ENCODE measurements at regions not wholly inside any gene's neighbourhood (a gene's known extent, or its start where the extent isn't known, plus 50 kb on each side); places are given as distances from the start of the nearest gene placed in this dataset.

GRCh38 chr2:122389694-122390093 lies 634.2 kb downstream of the TSN start:
- H3K27me3 ChIP-seq, result no peaks in the 10 kb centered on the region
- TF ChIP-seq EP300 (IDR thresholded peaks at IDR 0.05) (no peak), POLR2A (IDR thresholded peaks at IDR 0.05) (no peak), POLR2AphosphoS5 (IDR thresholded peaks at IDR 0.05) (no peak)
- TF ChIP-seq, protein P1, sequence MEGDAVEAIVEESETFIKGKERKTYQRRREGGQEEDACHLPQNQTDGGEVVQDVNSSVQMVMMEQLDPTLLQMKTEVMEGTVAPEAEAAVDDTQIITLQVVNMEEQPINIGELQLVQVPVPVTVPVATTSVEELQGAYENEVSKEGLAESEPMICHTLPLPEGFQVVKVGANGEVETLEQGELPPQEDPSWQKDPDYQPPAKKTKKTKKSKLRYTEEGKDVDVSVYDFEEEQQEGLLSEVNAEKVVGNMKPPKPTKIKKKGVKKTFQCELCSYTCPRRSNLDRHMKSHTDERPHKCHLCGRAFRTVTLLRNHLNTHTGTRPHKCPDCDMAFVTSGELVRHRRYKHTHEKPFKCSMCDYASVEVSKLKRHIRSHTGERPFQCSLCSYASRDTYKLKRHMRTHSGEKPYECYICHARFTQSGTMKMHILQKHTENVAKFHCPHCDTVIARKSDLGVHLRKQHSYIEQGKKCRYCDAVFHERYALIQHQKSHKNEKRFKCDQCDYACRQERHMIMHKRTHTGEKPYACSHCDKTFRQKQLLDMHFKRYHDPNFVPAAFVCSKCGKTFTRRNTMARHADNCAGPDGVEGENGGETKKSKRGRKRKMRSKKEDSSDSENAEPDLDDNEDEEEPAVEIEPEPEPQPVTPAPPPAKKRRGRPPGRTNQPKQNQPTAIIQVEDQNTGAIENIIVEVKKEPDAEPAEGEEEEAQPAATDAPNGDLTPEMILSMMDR (IDR thresholded peaks at IDR 0.05), result no peak
- H3K4me3 ChIP-seq, result no peak overlapping the region
- H3K9me3 ChIP-seq, result peaks cover 0 to 11% (median 3%) of the 10 kb centered on the region in 4 donors
- H3K27ac ChIP-seq, result no peak overlapping the region
- DNase-seq, result no peak
- WGBS, 2 donors, result 83 to 94% methylated on average over 4 of the region's 4 CpGs
- no peaks in the 10 kb centered on the region for H3K36me3 ChIP-seq
- no peak for ATAC-seq (ENCODE audit: low FRiP score in 2 of 2)
- no peaks in the 10 kb centered on the region for H3K4me1 ChIP-seq

GRCh38 chr2:122390406-122390805 lies 635.0 kb downstream of the TSN start:
- H3K36me3 ChIP-seq, result no peaks in the 10 kb centered on the region
- DNase-seq (no peak), ATAC-seq (ENCODE audit: low FRiP score in 2 of 2) (no peak)
- no peak overlapping the region for H3K27ac ChIP-seq
- WGBS, 2 donors, result 43 to 45% methylated on average over 1 of the region's 1 CpG
- peaks cover 0 to 11% (median 3%) of the 10 kb centered on the region in 4 donors for H3K9me3 ChIP-seq
- no peaks in the 10 kb centered on the region for H3K4me1 ChIP-seq
- H3K27me3 ChIP-seq, result no peaks in the 10 kb centered on the region
- TF ChIP-seq, protein P1 (IDR thresholded peaks at IDR 0.05), result no peak
- TF ChIP-seq EP300 (IDR thresholded peaks at IDR 0.05), result no peak
- TF ChIP-seq POLR2A (IDR thresholded peaks at IDR 0.05), result no peak
- no peak for TF ChIP-seq POLR2AphosphoS5 (IDR thresholded peaks at IDR 0.05)
- no peak overlapping the region for H3K4me3 ChIP-seq

GRCh38 chr2:122391726-122392125 lies 636.3 kb downstream of the TSN start:
- Histone ChIP-seq H3K4me1 (no peaks in the 10 kb centered on the region), H3K36me3 (no peaks in the 10 kb centered on the region), H3K4me3 (no peak overlapping the region), H3K27me3 (no peaks in the 10 kb centered on the region), H3K9me3 (peaks cover 0 to 11% (median 3%) of the 10 kb centered on the region in 4 donors), H3K27ac (no peak overlapping the region)
- no peak for DNase-seq
- WGBS, 2 donors, result 79% methylated on average over 3 of the region's 3 CpGs
- TF ChIP-seq POLR2A (IDR thresholded peaks at IDR 0.05), result no peak
- TF ChIP-seq, protein P1 (IDR thresholded peaks at IDR 0.05), result no peak
- TF ChIP-seq EP300 (IDR thresholded peaks at IDR 0.05), result no peak
- no peak for TF ChIP-seq POLR2AphosphoS5 (IDR thresholded peaks at IDR 0.05)
- no peak for ATAC-seq (ENCODE audit: low FRiP score in 2 of 2)

- no peaks in the 10 kb centered on the region for H3K36me3 ChIP-seq
- DNase-seq (no peak), ATAC-seq (ENCODE audit: low FRiP score in 2 of 2) (no peak)
- H3K4me3 ChIP-seq, result no peak overlapping the region
- no peak overlapping the region for H3K27ac ChIP-seq
- H3K27me3 ChIP-seq, result no peaks in the 10 kb centered on the region
- 87 to 95% methylated on average over 6 of the region's 6 CpGs for WGBS, 2 donors
- no peaks in the 10 kb centered on the region for H3K4me1 ChIP-seq
- TF ChIP-seq EP300 (IDR thresholded peaks at IDR 0.05) (no peak), POLR2A (IDR thresholded peaks at IDR 0.05) (no peak), POLR2AphosphoS5 (IDR thresholded peaks at IDR 0.05) (no peak)
- TF ChIP-seq, protein P1 (IDR thresholded peaks at IDR 0.05), result no peak
- no peaks in the 10 kb centered on the region for H3K9me3 ChIP-seq
Measured at GRCh38 chr2:122395687-122396086, 640.2 kb downstream of the TSN start.

DNA sequence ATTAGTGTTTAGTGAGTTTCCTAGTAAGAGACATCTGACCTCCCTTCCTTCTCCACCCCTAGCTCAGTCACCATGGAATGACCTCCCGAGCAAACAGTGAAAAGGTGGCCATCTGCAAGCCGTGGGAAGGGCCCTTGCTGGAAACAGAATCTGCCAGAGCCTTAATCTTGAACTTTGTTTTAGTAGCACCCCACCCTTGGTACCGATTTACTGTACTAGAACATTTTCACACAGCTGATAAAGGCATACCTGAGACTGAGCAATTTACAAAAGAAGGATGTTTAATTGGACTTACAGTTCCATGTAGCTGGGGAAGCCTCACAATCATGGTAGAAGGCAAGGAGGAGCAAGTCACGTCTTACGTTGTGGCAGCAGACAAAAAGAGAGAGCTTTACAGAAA lies 655.8 kb downstream of the TSN start:
- no peak overlapping the region for H3K4me3 ChIP-seq
- H3K27me3 ChIP-seq, result no peaks in the 10 kb centered on the region
- H3K27ac ChIP-seq, result no peak overlapping the region
- TF ChIP-seq EP300 (IDR thresholded peaks at IDR 0.05), result no peak
- no peak for TF ChIP-seq POLR2A (IDR thresholded peaks at IDR 0.05)
- TF ChIP-seq, protein P1 (IDR thresholded peaks at IDR 0.05), result no peak
- TF ChIP-seq POLR2AphosphoS5 (IDR thresholded peaks at IDR 0.05), result no peak
- ATAC-seq (ENCODE audit: low FRiP score in 2 of 2) (no peak), DNase-seq (no peak)
- no peaks in the 10 kb centered on the region for H3K4me1 ChIP-seq
- H3K9me3 ChIP-seq, result no peaks in the 10 kb centered on the region
- 75 to 76% methylated on average over 5 of the region's 5 CpGs for WGBS, 2 donors
- H3K36me3 ChIP-seq, result no peaks in the 10 kb centered on the region
